C4-2B (cell line): ENCODE measurements at regions not wholly inside any gene's neighbourhood (a gene's known extent, or its start where the extent isn't known, plus 50 kb on each side); places are given as distances from the start of the nearest gene placed in this dataset.

Experiments
- H3K27ac ChIP-seq: fragments of 450-650 bp; 2 replicates; pipeline ENCODE4 v1.5.1; 2017
- CTCF ChIP-seq: fragments of 450-650 bp; conservative IDR thresholded peaks from 2 replicates; pipeline ENCODE4 v1.5.1; 2017; ENCODE audit warnings: mild to moderate bottlenecking
- ZFX ChIP-seq: fragments of 450-650 bp; IDR thresholded peaks from 2 replicates; pipeline ENCODE4 v1.6.1; 2017

GRCh38 chr1:190022709-190023108 is 455.0 kb downstream of the BRINP3 start:
- H3K27ac ChIP-seq: no peak overlapping the region
- TF ChIP-seq CTCF (no peak), ZFX (no peak)

- no peak overlapping the region for H3K27ac ChIP-seq
- TF ChIP-seq ZFX: no peak
- no peak for TF ChIP-seq CTCF
These were observed 448.2 kb downstream of the BRINP3 start for GRCh38 chr1:190029441-190029840.

GRCh38 chr1:190043655-190044054 is 434.0 kb downstream of the BRINP3 start:
- no peak overlapping the region for H3K27ac ChIP-seq
- TF ChIP-seq CTCF (no peak), ZFX (no peak)

GRCh38 chr1:190046231-190046630 is 431.4 kb downstream of the BRINP3 start:
- H3K27ac ChIP-seq: no peak overlapping the region
- no peak for TF ChIP-seq ZFX
- TF ChIP-seq CTCF: no peak
